Lower lobe of right lung (tissue), 2 donors: ENCODE measurements at regions not wholly inside any gene's neighbourhood (a gene's known extent, or its start where the extent isn't known, plus 50 kb on each side); places are given as distances from the start of the nearest gene placed in this dataset.

ENCODE experiments used
- ATAC-seq, 2 donors: fragments of 200-7000 bp; cut with Tn5 transposase; one replicate each; pipeline ENCODE4 v1.9.1; 2020 to 2022; ENCODE audit warnings: mild to moderate bottlenecking in 2 of 2, moderate library complexity in 2 of 2
- DNase-seq: peaks from one replicate; pipeline ENCODE4 v3.0.0-alpha.2; 2020
- H3K27ac ChIP-seq: fragments of 200-600 bp; one replicate; pipeline ENCODE4 v1.8.0; 2022
- H3K27me3 ChIP-seq: fragments of 200-600 bp; one replicate; pipeline ENCODE4 v1.8.0; 2022; ENCODE audit warnings: low read depth
- H3K36me3 ChIP-seq: fragments of 200-600 bp; one replicate; pipeline ENCODE4 v1.8.0; 2022; ENCODE audit warnings: mild to moderate bottlenecking
- H3K4me1 ChIP-seq: fragments of 200-600 bp; one replicate; pipeline ENCODE4 v1.8.0; 2022
- H3K4me3 ChIP-seq: fragments of 200-600 bp; one replicate; pipeline ENCODE4 v1.8.0; 2022; ENCODE audit warnings: mild to moderate bottlenecking
- H3K9me3 ChIP-seq: fragments of 200-600 bp; one replicate; pipeline ENCODE4 v1.8.0; 2022
- CTCF ChIP-seq: fragments of 200-600 bp; IDR thresholded peaks from one replicate; pipeline ENCODE4 v1.8.0; 2022; ENCODE audit warnings: antibody characterized with exemption, mild to moderate bottlenecking
- intact Hi-C: fragments of 100-400 bp; cut with DNase I; formaldehyde crosslinking; loops from one replicate; pipeline ENCODE4 v1.11.0; 2022
- donor health status: DM: no; HTN: yes; CAD: no; lungs with severe emphysema.

DNA sequence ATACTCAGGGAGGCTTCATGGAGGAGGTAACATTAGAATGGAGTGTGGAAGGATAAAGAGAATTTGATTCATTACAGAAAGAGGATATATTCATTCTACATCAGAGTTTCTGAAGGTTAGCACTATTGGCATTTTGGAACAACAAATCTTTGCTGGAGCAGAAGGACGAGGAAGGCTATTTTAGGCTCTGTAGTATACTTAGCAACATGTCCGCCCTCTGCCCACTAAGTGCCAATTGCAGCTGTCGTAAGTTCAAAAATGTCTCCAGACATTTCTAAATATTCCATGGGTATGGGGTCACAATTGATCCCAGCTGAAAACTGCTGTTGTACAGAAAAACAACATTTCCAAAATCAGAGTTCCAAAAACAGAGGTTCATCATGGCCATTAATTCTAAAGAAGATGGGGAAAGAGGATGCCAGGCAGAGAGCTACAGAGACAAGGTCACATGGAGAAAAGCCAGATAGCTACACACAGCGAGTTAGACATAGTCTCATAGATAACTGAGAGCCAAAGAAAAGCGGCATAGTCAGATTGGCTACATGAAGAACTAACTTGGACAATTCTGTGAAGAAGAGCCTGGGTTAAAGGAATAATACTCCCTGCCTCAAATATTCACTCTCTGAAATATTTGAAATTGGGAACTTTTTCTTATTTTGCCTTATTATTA lies 846.4 kb upstream of the CDH8 start:
- H3K4me1 ChIP-seq = no peaks in the 10 kb centered on the region
- no peak overlapping the region for H3K27ac ChIP-seq
- ATAC-seq = no peak
- no peak for TF ChIP-seq CTCF
- H3K9me3 ChIP-seq = no peaks in the 10 kb centered on the region
- H3K36me3 ChIP-seq = no peaks in the 10 kb centered on the region
- no peaks in the 10 kb centered on the region for H3K27me3 ChIP-seq
- intact Hi-C loops = no loop called here
- H3K4me3 ChIP-seq = no peak overlapping the region
- DNase-seq = no peak

- Histone ChIP-seq H3K9me3 (no peaks in the 10 kb centered on the region), H3K36me3 (no peaks in the 10 kb centered on the region), H3K4me1 (no peaks in the 10 kb centered on the region), H3K4me3 (no peak overlapping the region), H3K27ac (no peak overlapping the region), H3K27me3 (no peaks in the 10 kb centered on the region)
- no peak for ATAC-seq
- DNase-seq = no peak
- intact Hi-C loops = no loop called here
- TF ChIP-seq CTCF = no peak
Observed at GRCh38 chr16:62876133-62876532, 839.9 kb upstream of the CDH8 start.

DNA sequence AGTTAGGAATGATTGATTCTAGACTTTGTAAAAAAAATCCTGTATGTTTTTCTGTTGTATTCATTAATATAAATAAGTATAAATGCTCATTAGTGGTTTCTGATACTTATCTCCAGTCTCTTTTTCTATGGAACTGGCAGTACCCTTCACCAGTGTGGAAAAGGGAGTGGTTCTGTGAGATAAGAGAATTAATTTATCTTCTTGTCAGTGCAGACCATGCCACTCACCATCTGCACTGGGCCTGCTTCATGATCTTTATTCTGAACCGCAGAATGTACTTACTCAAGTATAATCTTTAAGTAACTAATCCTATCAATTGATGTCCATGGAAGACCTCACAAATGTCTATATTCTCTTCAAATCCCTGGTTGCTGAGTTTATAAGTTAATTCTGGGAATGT lies 836.1 kb upstream of the CDH8 start:
- no peak overlapping the region for H3K27ac ChIP-seq
- no peak overlapping the region for H3K4me3 ChIP-seq
- DNase-seq (no peak), ATAC-seq (no peak)
- no peak for TF ChIP-seq CTCF
- H3K4me1 ChIP-seq = no peaks in the 10 kb centered on the region
- H3K36me3 ChIP-seq = no peaks in the 10 kb centered on the region
- intact Hi-C loops = no loop called here
- no peaks in the 10 kb centered on the region for H3K9me3 ChIP-seq
- no peaks in the 10 kb centered on the region for H3K27me3 ChIP-seq

DNA sequence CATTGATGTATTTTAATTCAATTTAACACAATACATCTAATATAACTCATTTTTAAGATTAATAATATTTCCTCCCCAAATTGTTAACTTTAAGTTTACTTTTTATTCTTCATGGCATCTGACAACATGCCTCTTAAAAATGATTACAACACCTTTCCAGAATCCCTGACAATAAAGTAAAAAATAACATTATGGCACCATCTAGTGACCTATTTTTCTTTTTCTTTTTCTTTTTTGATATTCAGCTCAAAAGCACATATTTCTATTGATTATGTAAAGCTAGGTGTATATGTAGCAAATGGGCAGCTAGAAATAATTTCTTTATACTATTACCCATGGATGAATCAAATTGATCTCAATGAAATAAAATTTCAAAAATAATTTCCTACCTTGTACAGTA lies 834.3 kb upstream of the CDH8 start:
- H3K4me1 ChIP-seq = no peaks in the 10 kb centered on the region

GRCh38 chr16:62869837-62870236 lies 833.6 kb upstream of the CDH8 start:
- Histone ChIP-seq H3K4me3 (no peak overlapping the region), H3K27ac (no peak overlapping the region), H3K36me3 (no peaks in the 10 kb centered on the region), H3K4me1 (no peaks in the 10 kb centered on the region), H3K27me3 (no peaks in the 10 kb centered on the region), H3K9me3 (no peaks in the 10 kb centered on the region)
- no peak for ATAC-seq
- DNase-seq = no peak
- intact Hi-C loops = no loop called here
- no peak for TF ChIP-seq CTCF

More for the DNA sequence above, 834.3 kb upstream of the CDH8 start:
- Histone ChIP-seq H3K27ac (no peak overlapping the region), H3K36me3 (no peaks in the 10 kb centered on the region), H3K9me3 (no peaks in the 10 kb centered on the region), H3K4me3 (no peak overlapping the region), H3K27me3 (no peaks in the 10 kb centered on the region)
- intact Hi-C loops = no loop called here
- no peak for DNase-seq
- ATAC-seq = no peak
- no peak for TF ChIP-seq CTCF
